ENCODE measurements at regions not wholly inside any gene's neighbourhood (a gene's known extent, or its start where the extent isn't known, plus 50 kb on each side); places are given as distances from the start of the nearest gene placed in this dataset.

DNA sequence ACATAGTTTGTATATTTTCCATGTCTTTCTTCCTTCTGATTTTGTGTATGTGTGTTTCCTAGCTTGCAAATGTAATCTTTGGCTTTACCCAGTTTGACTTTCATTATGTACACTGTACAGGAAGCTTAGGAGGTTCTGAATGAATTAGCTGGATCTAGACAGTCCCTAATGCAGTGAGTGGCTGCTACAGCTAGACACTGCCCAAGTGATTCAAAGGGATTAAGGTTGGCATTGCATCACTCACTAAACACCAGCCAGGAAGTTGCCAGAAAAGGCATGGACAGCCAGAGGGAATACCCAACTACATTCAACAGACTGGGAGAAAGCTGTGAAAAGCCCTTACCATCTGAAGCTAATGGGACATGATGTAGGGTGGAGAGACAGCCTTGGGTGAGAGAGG, 316.0 kb upstream of the MEX3C start:
- no peak for DNase-seq
- TF ChIP-seq, protein P1, sequence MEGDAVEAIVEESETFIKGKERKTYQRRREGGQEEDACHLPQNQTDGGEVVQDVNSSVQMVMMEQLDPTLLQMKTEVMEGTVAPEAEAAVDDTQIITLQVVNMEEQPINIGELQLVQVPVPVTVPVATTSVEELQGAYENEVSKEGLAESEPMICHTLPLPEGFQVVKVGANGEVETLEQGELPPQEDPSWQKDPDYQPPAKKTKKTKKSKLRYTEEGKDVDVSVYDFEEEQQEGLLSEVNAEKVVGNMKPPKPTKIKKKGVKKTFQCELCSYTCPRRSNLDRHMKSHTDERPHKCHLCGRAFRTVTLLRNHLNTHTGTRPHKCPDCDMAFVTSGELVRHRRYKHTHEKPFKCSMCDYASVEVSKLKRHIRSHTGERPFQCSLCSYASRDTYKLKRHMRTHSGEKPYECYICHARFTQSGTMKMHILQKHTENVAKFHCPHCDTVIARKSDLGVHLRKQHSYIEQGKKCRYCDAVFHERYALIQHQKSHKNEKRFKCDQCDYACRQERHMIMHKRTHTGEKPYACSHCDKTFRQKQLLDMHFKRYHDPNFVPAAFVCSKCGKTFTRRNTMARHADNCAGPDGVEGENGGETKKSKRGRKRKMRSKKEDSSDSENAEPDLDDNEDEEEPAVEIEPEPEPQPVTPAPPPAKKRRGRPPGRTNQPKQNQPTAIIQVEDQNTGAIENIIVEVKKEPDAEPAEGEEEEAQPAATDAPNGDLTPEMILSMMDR (conservative IDR thresholded peaks at IDR 0.05), result no peak
- Mint-ChIP-seq H3K9me3 (peaks cover 19% of the 10 kb centered on the region), H3K36me3 (ENCODE audit: low read depth) (peaks cover 7% of the 10 kb centered on the region), H3K27me3 (ENCODE audit: insufficient read depth) (no peaks in the 10 kb centered on the region), H3K27ac (no peak overlapping the region), H3K4me3 (no peak overlapping the region), H3K4me1 (no peaks in the 10 kb centered on the region)
- Histone ChIP-seq H3K27me3 (ENCODE audit: control insufficient read depth, insufficient read depth, low read length, poor library complexity, severe bottlenecking) (no peaks in the 10 kb centered on the region), H3K9me3 (ENCODE audit: control insufficient read depth, low read length) (peaks cover 23% of the 10 kb centered on the region), H3K36me3 (ENCODE audit: control insufficient read depth, insufficient read depth, low read length) (no peaks in the 10 kb centered on the region), H3K4me3 (ENCODE audit: low read length) (no peak overlapping the region), H3K9ac (ENCODE audit: extremely low read depth, low read length, poor library complexity, severe bottlenecking) (no peak overlapping the region), H3K27ac (ENCODE audit: low read depth, low read length) (no peak overlapping the region), H3K4me1 (ENCODE audit: control insufficient read depth, insufficient read depth, low read length) (no peaks in the 10 kb centered on the region)

DNA sequence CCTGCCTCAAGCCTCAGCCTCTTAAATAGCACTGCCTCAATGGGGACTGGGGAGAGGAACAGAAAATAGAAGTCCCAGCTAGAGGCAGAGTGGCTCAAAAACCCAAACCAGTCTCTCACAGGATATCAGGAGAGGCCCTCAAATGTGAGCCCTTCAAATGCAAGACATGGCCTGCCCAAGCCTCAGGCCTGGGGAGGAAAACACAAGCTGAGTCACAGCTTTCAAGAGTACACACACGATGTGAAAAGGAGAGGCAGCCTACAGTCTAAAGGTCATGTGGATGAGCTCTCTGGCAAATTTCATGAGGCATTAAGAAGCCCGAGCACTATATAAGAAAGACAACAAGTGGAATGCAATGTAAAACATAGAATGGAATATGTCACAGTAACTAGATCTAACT, 316.6 kb upstream of the MEX3C start:
- H3K36me3 ChIP-seq (ENCODE audit: control insufficient read depth, insufficient read depth, low read length), result no peaks in the 10 kb centered on the region
- H3K27me3 ChIP-seq (ENCODE audit: control insufficient read depth, insufficient read depth, low read length, poor library complexity, severe bottlenecking), result no peaks in the 10 kb centered on the region
- H3K9me3 Mint-ChIP-seq, result peaks cover 13% of the 10 kb centered on the region
- H3K4me1 ChIP-seq (ENCODE audit: control insufficient read depth, insufficient read depth, low read length), result no peaks in the 10 kb centered on the region
- TF ChIP-seq, protein P1 (conservative IDR thresholded peaks at IDR 0.05), result no peak
- H3K27ac Mint-ChIP-seq, result no peak overlapping the region
- no peak overlapping the region for H3K27ac ChIP-seq (ENCODE audit: low read depth, low read length)
- WGBS, 2 experiments (ENCODE audit: insufficient coverage in 1 of 2, insufficient read length in 1 of 2), result 85 to 86% methylated on average over 1 to 2 of the region's 2 CpGs
- H3K4me3 ChIP-seq (ENCODE audit: low read length), result no peak overlapping the region
- H3K9me3 ChIP-seq (ENCODE audit: control insufficient read depth, low read length), result peaks cover 17% of the 10 kb centered on the region
- no peaks in the 10 kb centered on the region for H3K4me1 Mint-ChIP-seq
- DNase-seq, result no peak
- H3K9ac ChIP-seq (ENCODE audit: extremely low read depth, low read length, poor library complexity, severe bottlenecking), result no peak overlapping the region
- no peak overlapping the region for H3K4me3 Mint-ChIP-seq
- peaks cover 4% of the 10 kb centered on the region for H3K36me3 Mint-ChIP-seq (ENCODE audit: low read depth)
- H3K27me3 Mint-ChIP-seq (ENCODE audit: insufficient read depth), result no peaks in the 10 kb centered on the region

DNA sequence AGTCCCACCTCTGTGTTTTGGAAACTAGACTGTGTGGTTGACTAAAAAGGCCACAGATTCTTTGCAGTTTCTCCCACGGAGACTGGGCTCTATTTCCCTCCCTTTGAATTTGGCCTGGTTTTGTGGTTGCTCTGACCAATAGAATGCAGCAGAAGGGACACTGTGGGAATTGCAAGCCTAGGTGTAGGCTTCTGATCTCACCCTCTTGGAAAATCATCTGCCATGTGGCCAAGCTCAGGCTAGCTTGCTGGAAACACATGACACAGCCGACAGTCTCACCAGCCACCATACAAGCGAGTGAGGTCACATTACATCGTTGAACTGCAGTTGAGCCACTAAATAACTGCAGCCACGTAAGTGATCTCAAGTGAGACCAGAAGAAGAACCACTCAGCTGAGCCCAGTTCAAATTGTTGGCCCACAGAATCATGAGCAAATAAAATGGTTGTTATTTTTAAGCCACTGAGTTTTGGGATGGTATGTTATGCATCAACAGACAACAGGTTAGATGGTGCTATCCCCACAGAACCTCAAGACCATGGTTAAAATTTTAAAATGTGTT, 319.1 kb upstream of the MEX3C start:
- H3K9me3 ChIP-seq (ENCODE audit: control insufficient read depth, low read length), result no peaks in the 10 kb centered on the region
- H3K9ac ChIP-seq (ENCODE audit: extremely low read depth, low read length, poor library complexity, severe bottlenecking), result no peak overlapping the region
- Mint-ChIP-seq H3K4me3 (no peak overlapping the region), H3K27ac (no peak overlapping the region), H3K9me3 (peaks cover 4% of the 10 kb centered on the region), H3K4me1 (peaks cover 8% of the 10 kb centered on the region), H3K27me3 (ENCODE audit: insufficient read depth) (no peaks in the 10 kb centered on the region), H3K36me3 (ENCODE audit: low read depth) (peaks cover 3% of the 10 kb centered on the region)
- no peaks in the 10 kb centered on the region for H3K36me3 ChIP-seq (ENCODE audit: control insufficient read depth, insufficient read depth, low read length)
- 95% methylated on average over 5 of the region's 5 CpGs for WGBS, 2 experiments (ENCODE audit: insufficient coverage in 1 of 2, insufficient read length in 1 of 2)
- H3K4me3 ChIP-seq (ENCODE audit: low read length), result no peak overlapping the region
- TF ChIP-seq, protein P1 (conservative IDR thresholded peaks at IDR 0.05), result no peak
- H3K27me3 ChIP-seq (ENCODE audit: control insufficient read depth, insufficient read depth, low read length, poor library complexity, severe bottlenecking), result no peaks in the 10 kb centered on the region
- no peak overlapping the region for H3K27ac ChIP-seq (ENCODE audit: low read depth, low read length)
- no peak for DNase-seq
- no peaks in the 10 kb centered on the region for H3K4me1 ChIP-seq (ENCODE audit: control insufficient read depth, insufficient read depth, low read length)
